SK-N-SH treated with all-trans-retinoic acid at 6 μM for 48 hours (cell line): ENCODE measurements at regions not wholly inside any gene's neighbourhood (a gene's known extent, or its start where the extent isn't known, plus 50 kb on each side); places are given as distances from the start of the nearest gene placed in this dataset.

Experiments used
- ATAC-seq: fragments of 200-7000 bp; cut with Tn5 transposase; 3 replicates; pipeline ENCODE4 v1.9.1; 2020; ENCODE audit warnings: mild to moderate bottlenecking, moderate library complexity
- ARNTL ChIP-seq: fragments of 450-650 bp; formaldehyde crosslinking; IDR thresholded peaks from 2 replicates; pipeline ENCODE4 v1.5.0; 2020; ENCODE audit warnings: low read depth, mild to moderate bottlenecking, moderate library complexity, borderline replicate concordance
- BACH2 ChIP-seq: fragments of 250-450 bp; sonication (Bioruptor Pico); IDR thresholded peaks from 2 replicates; pipeline ENCODE4 v1.9.0; 2021; ENCODE audit warnings: mild to moderate bottlenecking, borderline replicate concordance
- CSDC2 ChIP-seq: fragments of 250-450 bp; sonication (Bioruptor Pico); IDR thresholded peaks from 2 replicates; pipeline ENCODE4 v1.5.0; 2020; ENCODE audit warnings: mild to moderate bottlenecking, moderate library complexity
- ESRRG ChIP-seq: fragments of 250-450 bp; sonication (Bioruptor Pico); IDR thresholded peaks from 2 replicates; pipeline ENCODE4 v1.6.1; 2021; ENCODE audit warnings: mild to moderate bottlenecking
- OSR1 ChIP-seq: fragments of 250-450 bp; sonication (Bioruptor Pico); IDR thresholded peaks from 2 replicates; pipeline ENCODE4 v1.8.0; 2022; ENCODE audit warnings: moderate library complexity, mild to moderate bottlenecking, inconsistent platforms
- PPARA ChIP-seq: fragments of 250-450 bp; sonication (Bioruptor Pico); IDR thresholded peaks from 2 replicates; pipeline ENCODE4 v1.5.0; 2020; ENCODE audit warnings: mild to moderate bottlenecking, borderline replicate concordance
- RARB ChIP-seq: fragments of 250-450 bp; sonication (Bioruptor Pico); IDR thresholded peaks from 2 replicates; pipeline ENCODE4 v1.8.0; 2021; ENCODE audit warnings: mild to moderate bottlenecking, moderate library complexity
- SNAI2 ChIP-seq: fragments of 250-450 bp; sonication (Bioruptor Pico); IDR thresholded peaks from 2 replicates; pipeline ENCODE4 v1.5.0; 2020; ENCODE audit warnings: mild to moderate bottlenecking, moderate library complexity
- TOX ChIP-seq: fragments of 250-450 bp; sonication (Bioruptor Pico); IDR thresholded peaks from 2 replicates; pipeline ENCODE4 v1.8.0; 2021; ENCODE audit warnings: mild to moderate bottlenecking, moderate library complexity, borderline replicate concordance
- ZC3H10 ChIP-seq: fragments of 250-450 bp; sonication (Bioruptor Pico); IDR thresholded peaks from 2 replicates; pipeline ENCODE4 v1.5.1; 2021; ENCODE audit warnings: mild to moderate bottlenecking, moderate library complexity
- ZFP3 ChIP-seq: fragments of 250-450 bp; sonication (Bioruptor Pico); IDR thresholded peaks from 2 replicates; pipeline ENCODE4 v1.5.0; 2020; ENCODE audit warnings: mild to moderate bottlenecking, moderate library complexity
- ZFP30 ChIP-seq: fragments of 450-650 bp; formaldehyde crosslinking; IDR thresholded peaks from 2 replicates; pipeline ENCODE4 v1.5.0; 2022; ENCODE audit warnings: mild to moderate bottlenecking, moderate library complexity
- ZNF565 ChIP-seq: fragments of 450-650 bp; formaldehyde crosslinking; conservative IDR thresholded peaks from 2 replicates; pipeline ENCODE4 v1.5.0; 2020; ENCODE audit warnings: low read depth, mild to moderate bottlenecking, moderate library complexity
- ZNF70 ChIP-seq: fragments of 450-650 bp; formaldehyde crosslinking; IDR thresholded peaks from 2 replicates; pipeline ENCODE4 v1.5.0; 2020; ENCODE audit warnings: mild to moderate bottlenecking, moderate library complexity
- TF ChIP-seq, protein P1 (sequence below): fragments of 250-450 bp; sonication (Bioruptor Pico); IDR thresholded peaks from 2 replicates; pipeline ENCODE4 v1.8.0; 2021; ENCODE audit warnings: low read depth, mild to moderate bottlenecking, moderate library complexity, borderline replicate concordance
- TF ChIP-seq, protein P2 (sequence below): fragments of 250-450 bp; sonication (Bioruptor Pico); IDR thresholded peaks from 2 replicates; pipeline ENCODE4 v1.5.1; 2020; ENCODE audit warnings: low read depth, mild to moderate bottlenecking, moderate library complexity
- TF ChIP-seq, protein P3 (sequence below): fragments of 250-450 bp; sonication (Bioruptor Pico); IDR thresholded peaks from 2 replicates; pipeline ENCODE4 v1.5.0; 2020; ENCODE audit warnings: mild to moderate bottlenecking, moderate library complexity
- TF ChIP-seq, protein P4 (sequence below): fragments of 250-450 bp; sonication (Bioruptor Pico); IDR thresholded peaks from 2 replicates; pipeline ENCODE4 v1.8.0; 2020; ENCODE audit warnings: mild to moderate bottlenecking, moderate library complexity, borderline replicate concordance

DNA sequence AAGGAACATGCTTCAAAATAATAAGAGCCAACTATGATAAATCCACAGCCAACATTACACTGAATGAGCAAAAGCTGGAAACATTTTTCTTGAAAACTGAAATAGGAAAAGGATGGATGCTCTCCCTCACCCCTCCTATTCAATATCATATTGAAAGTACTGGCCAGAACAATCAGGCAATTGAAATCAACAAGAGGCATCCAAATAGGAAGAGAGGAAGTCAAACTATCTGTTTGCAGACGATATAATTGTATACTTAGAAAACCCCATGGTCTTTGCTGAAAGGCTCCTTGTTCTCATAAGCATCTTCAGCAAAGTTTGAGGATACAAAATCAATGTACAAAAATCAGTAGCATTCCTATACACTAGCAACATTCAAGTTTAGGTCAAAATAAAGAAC lies 1562.5 kb upstream of the ADGRL3 start:
- no peak for ATAC-seq
- TF ChIP-seq ESRRG (CRISPR knock-in tag) (no peak), OSR1 (CRISPR knock-in tag) (no peak), ZFP3 (CRISPR knock-in tag) (no peak), BACH2 (CRISPR knock-in tag) (no peak), SNAI2 (no peak), ZNF70 (CRISPR knock-in tag) (no peak), ZNF565 (no peak), PPARA (CRISPR knock-in tag) (no peak), CSDC2 (CRISPR knock-in tag) (no peak), RARB (CRISPR knock-in tag) (no peak), ZC3H10 (CRISPR knock-in tag) (no peak), ARNTL (CRISPR knock-in tag) (no peak), TOX (CRISPR knock-in tag) (no peak)
- TF ChIP-seq, protein P1, sequence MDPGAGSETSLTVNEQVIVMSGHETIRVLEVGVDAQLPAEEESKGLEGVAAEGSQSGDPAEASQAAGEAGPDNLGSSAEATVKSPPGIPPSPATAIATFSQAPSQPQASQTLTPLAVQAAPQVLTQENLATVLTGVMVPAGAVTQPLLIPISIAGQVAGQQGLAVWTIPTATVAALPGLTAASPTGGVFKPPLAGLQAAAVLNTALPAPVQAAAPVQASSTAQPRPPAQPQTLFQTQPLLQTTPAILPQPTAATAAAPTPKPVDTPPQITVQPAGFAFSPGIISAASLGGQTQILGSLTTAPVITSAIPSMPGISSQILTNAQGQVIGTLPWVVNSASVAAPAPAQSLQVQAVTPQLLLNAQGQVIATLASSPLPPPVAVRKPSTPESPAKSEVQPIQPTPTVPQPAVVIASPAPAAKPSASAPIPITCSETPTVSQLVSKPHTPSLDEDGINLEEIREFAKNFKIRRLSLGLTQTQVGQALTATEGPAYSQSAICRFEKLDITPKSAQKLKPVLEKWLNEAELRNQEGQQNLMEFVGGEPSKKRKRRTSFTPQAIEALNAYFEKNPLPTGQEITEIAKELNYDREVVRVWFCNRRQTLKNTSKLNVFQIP (CRISPR knock-in tag): no peak
- TF ChIP-seq, protein P2, sequence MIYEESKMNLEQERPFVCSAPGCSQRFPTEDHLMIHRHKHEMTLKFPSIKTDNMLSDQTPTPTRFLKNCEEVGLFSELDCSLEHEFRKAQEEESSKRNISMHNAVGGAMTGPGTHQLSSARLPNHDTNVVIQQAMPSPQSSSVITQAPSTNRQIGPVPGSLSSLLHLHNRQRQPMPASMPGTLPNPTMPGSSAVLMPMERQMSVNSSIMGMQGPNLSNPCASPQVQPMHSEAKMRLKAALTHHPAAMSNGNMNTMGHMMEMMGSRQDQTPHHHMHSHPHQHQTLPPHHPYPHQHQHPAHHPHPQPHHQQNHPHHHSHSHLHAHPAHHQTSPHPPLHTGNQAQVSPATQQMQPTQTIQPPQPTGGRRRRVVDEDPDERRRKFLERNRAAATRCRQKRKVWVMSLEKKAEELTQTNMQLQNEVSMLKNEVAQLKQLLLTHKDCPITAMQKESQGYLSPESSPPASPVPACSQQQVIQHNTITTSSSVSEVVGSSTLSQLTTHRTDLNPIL: no peak
- TF ChIP-seq, protein P3, sequence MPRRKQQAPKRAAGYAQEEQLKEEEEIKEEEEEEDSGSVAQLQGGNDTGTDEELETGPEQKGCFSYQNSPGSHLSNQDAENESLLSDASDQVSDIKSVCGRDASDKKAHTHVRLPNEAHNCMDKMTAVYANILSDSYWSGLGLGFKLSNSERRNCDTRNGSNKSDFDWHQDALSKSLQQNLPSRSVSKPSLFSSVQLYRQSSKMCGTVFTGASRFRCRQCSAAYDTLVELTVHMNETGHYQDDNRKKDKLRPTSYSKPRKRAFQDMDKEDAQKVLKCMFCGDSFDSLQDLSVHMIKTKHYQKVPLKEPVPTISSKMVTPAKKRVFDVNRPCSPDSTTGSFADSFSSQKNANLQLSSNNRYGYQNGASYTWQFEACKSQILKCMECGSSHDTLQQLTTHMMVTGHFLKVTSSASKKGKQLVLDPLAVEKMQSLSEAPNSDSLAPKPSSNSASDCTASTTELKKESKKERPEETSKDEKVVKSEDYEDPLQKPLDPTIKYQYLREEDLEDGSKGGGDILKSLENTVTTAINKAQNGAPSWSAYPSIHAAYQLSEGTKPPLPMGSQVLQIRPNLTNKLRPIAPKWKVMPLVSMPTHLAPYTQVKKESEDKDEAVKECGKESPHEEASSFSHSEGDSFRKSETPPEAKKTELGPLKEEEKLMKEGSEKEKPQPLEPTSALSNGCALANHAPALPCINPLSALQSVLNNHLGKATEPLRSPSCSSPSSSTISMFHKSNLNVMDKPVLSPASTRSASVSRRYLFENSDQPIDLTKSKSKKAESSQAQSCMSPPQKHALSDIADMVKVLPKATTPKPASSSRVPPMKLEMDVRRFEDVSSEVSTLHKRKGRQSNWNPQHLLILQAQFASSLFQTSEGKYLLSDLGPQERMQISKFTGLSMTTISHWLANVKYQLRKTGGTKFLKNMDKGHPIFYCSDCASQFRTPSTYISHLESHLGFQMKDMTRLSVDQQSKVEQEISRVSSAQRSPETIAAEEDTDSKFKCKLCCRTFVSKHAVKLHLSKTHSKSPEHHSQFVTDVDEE: no peak
- TF ChIP-seq, protein P4, sequence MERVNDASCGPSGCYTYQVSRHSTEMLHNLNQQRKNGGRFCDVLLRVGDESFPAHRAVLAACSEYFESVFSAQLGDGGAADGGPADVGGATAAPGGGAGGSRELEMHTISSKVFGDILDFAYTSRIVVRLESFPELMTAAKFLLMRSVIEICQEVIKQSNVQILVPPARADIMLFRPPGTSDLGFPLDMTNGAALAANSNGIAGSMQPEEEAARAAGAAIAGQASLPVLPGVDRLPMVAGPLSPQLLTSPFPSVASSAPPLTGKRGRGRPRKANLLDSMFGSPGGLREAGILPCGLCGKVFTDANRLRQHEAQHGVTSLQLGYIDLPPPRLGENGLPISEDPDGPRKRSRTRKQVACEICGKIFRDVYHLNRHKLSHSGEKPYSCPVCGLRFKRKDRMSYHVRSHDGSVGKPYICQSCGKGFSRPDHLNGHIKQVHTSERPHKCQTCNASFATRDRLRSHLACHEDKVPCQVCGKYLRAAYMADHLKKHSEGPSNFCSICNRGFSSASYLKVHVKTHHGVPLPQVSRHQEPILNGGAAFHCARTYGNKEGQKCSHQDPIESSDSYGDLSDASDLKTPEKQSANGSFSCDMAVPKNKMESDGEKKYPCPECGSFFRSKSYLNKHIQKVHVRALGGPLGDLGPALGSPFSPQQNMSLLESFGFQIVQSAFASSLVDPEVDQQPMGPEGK (CRISPR knock-in tag): no peak

DNA sequence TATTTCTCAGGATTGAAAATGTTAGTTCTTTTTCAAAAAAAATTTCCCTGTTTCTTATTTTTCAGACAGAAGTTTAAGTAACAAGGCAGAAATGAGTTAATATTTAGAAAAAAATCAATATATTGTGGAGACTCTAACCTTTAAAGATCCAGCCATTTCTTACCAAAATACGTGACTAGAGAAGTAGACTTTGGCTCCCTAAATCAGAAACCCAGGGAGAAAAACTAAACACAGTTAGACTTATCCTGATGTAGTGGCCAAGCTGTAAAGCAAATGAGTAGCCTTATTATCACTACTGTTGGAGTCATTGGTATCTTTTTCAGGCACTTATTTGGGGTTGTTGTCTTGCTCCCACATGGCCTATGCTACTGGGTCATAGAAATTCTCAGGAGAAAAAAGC lies 1556.4 kb upstream of the ADGRL3 start:
- ATAC-seq: no peak
- TF ChIP-seq ARNTL (CRISPR knock-in tag): no peak
- TF ChIP-seq, protein P1 (CRISPR knock-in tag): no peak
- TF ChIP-seq RARB (CRISPR knock-in tag): no peak

DNA sequence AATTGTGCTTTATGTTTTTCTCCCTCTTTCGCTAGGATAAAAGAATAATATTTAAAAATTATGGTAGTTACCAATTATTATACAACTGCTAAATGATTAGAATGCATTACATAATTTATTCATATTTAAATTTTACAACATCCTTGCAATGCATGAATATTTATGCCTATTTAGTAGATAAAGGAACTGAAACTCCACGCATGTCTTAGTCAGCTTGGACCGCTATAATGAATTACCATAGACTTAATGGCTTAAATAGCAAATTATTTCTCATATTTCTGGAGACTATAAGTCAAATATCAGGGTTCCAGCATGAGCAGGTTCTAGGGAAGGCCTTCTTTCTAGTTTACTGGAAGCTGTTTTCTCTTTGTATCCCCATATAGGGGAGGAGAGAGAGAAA lies 1555.4 kb upstream of the ADGRL3 start:
- TF ChIP-seq ZFP30 (CRISPR knock-in tag): no peak
- TF ChIP-seq, protein P3: no peak
- no peak for ATAC-seq
